ENCODE measurements at regions not wholly inside any gene's neighbourhood (a gene's known extent, or its start where the extent isn't known, plus 50 kb on each side); places are given as distances from the start of the nearest gene placed in this dataset.

GRCh38 chrX:42616981-42617380 is 161.0 kb downstream of the PPP1R2C start:
- DNase-seq, result no peak

GRCh38 chrX:42615161-42615563 is 162.8 kb downstream of the PPP1R2C start:
- DNase-seq, result peak in 1 of 2 donors; percentile 1

GRCh38 chrX:42606591-42606990 is 171.4 kb downstream of the PPP1R2C start:
- no peak for DNase-seq

- no peak for DNase-seq
These were observed 173.7 kb downstream of the PPP1R2C start for GRCh38 chrX:42604302-42604701.

GRCh38 chrX:42603016-42603415 is 174.9 kb downstream of the PPP1R2C start:
- no peak for DNase-seq

DNA sequence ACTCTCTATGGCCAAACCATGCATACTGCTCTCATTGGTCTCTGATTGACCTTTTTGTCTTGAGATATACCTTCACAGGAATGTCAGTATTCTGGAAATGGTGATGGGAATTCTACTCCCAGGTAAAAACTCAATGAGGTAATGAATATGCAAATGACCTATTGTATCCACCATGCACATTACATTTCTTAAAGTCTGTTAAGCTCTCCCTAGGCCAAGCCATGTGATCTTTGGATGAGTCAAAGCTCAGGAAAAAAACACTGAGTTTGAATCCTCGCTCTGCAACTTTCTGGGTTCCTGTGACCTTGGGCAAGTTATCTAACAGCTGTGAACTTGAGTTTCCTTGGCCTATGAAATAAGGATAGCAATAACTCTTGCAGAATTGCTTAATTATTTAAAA is 175.4 kb downstream of the PPP1R2C start:
- no peak for DNase-seq

DNA sequence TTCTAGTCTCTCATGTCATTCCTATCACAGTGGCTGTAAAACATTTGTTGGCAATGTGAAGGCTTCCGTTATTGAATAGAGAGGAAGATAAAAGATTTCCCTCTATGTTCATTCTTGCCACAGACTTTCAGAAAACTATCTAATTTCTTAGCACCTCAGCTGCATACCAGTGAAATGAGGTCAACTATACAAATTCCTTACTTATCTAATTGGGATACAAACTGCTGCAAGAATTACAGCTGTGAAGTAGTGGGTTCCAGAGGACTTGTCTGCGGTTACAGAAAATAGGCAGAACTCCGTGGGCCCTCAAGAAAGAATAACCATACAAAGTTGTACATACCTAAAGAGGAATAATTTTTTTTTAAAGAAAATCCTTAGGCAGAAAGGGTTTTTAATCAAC is 175.8 kb downstream of the PPP1R2C start:
- DNase-seq, result no peak

- no peak for DNase-seq
These were observed 180.5 kb downstream of the PPP1R2C start for GRCh38 chrX:42597481-42597880.

- DNase-seq, result no peak
These were observed 191.9 kb downstream of the PPP1R2C start for GRCh38 chrX:42585842-42586621.

DNA sequence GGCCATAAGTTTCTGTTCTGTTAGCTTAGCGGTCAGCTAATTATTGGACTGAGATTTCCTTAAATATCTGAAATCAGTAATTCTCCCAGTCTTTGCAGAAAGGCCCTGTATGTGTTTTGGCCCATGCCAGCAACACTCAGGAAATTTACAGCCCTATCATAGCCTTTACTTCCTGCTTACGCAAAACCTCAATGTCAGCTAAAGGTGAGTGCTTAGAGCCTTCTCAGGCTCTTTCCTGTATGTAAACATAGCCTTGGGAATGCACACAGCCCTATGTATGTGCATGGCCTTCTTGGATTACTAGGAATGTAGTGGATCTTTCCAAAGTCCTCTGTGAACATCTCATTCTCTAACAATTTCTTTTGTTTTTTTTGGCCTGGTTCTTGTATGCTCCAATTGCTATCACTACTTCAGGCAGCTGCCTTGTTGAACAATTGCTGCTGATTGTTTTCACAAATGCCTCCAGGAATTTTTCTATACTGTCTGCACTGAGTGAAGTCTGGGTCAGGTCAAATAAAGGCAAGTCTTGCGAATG is 200.0 kb downstream of the PPP1R2C start:
- DNase-seq, result peak in 1 of 2 donors; percentile 8

DNA sequence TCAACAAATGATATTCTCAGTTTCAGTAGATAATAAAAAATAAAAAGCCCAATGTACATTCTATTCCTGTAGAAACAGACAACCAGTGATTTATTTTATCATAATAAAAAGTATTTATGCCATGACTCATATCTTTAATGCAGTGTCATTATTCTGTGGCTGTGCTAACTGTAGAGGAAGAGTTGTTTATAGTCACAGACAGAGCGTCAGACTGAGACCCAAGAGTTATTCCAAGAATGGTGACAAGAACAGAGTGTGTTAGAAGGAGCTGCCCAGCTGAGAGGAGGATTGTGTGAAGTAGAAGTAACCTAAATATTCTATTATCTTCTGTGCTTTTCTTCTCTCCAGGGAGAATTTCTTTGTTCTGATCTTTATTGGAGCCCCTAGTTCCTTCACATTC is 210.7 kb downstream of the PPP1R2C start:
- DNase-seq, result no peak

DNA sequence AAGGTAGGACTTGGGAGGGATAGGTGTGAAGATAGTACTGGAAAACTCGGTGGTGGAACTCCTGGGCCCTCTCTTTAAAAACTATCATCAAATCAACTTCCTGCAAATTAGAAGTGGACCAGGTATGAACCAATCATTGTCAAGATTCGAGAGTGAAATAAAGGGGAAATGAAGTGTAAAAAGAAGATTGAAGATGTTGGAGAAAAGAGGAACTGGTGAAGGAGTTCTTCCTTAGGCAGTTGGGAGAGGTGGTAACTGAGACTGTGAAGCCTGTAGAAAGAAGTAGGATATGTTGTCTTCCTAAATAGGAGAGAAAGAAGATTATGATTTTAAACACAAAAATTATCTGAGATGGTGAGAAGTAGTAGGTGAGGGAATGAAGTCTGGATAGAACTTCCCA is 212.2 kb downstream of the PPP1R2C start:
- no peak for DNase-seq

DNA sequence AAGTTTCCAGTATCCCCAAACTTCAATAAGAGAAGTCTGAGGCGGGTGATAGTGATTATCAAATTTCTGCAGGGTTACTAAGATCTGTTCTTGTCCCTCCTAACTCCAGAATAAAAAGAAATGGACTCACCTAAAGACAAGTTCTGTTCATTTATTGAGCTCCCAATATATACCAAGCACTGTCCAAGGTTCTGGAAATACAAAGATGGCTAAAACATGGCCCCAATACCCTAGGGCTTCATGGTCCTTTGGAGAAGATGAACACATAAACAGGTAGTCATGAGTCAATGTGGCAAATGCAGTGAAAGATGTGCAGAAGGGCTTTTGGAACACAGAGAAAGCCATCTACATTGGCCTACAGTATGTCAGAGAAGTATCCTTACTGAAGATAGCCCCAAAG is 231.2 kb downstream of the PPP1R2C start:
- no peak for DNase-seq

- DNase-seq, result no peak
These were observed 233.1 kb downstream of the PPP1R2C start for GRCh38 chrX:42544883-42545282.

DNA sequence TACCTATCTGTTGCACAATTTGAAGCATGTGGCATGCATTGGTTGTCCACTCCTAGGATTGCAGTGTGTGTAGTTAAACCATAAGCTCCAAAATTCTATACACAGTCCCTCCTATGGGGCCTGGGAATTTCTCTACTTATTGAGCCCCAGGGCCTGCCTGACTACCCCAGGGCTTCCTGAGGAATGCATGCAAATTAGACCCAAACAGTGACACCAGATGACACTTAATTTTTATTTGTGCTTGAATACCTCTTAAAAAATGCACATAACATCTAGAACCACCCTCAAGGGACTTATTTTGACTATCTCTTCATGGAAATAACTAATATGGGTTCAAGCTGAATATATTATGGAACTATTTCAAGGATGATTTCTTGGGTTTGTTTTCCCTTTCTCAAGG is 236.4 kb downstream of the PPP1R2C start:
- no peak for DNase-seq

DNA sequence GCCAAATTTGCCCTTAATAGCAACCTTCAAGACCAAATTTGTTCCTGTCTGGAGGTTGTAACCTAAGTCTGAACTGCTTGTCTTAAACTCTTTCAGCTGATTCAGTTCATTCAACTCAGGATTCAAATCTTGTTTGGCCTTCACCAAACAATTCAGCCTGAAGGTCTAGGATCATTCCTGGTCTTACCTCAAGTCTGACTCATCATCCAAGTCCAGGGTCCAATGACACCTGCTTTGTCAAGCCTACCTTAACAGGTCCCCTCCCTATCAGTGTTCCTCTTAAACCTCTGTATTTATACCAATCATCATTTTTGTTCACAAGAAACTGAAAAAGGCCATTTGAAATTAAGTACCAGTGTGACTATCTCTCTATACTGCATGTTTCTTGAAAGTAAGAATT is 237.8 kb downstream of the PPP1R2C start:
- no peak for DNase-seq

GRCh38 chrX:42538405-42538804 is 239.6 kb downstream of the PPP1R2C start:
- DNase-seq, result no peak

DNA sequence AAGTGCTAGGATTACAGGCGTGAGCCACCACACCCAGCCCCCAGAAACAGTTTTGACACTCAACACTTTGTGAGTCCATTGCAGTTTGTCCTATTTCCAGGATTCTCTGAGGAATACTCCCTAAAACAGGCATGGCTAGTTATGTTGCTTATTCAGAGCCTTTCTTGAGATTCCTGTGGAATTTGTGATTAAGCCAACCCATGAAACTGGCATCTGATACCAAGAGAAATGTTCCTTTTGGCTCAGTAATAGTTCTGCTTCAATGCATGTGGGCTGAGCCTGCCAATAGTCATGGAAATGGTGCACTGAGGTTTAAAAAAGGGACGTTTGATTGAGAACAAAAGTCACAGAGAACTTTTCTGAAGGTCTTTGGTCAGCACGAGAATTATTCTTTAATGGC is 241.7 kb downstream of the PPP1R2C start:
- DNase-seq, result no peak

DNA sequence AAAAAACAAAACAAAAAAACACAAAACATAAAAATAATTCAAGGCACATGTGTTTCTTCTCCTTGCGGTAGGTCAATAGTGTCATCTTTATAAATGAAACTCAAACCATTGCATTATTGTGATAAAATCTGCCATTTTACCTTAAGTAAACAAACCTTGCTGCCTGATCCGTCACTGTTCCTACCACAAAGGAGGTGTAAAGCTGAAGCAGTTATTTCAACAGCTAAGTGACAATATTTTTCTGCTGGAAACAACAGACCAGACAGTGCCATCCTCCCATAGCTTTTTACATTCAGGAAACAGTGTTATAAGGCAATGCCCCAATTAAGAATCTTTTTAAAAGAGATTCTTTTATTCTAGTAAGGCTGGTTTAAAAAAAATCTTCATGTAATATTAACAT is 242.7 kb downstream of the PPP1R2C start:
- no peak for DNase-seq

- no peak for DNase-seq
These were observed 244.2 kb downstream of the PPP1R2C start for GRCh38 chrX:42533761-42534160.

- peak; percentile 27 to 50 for DNase-seq
These were observed 246.5 kb downstream of the PPP1R2C start for GRCh38 chrX:42531441-42531840.

- no peak for DNase-seq
These were observed 247.9 kb downstream of the PPP1R2C start for GRCh38 chrX:42530027-42530426.

DNA sequence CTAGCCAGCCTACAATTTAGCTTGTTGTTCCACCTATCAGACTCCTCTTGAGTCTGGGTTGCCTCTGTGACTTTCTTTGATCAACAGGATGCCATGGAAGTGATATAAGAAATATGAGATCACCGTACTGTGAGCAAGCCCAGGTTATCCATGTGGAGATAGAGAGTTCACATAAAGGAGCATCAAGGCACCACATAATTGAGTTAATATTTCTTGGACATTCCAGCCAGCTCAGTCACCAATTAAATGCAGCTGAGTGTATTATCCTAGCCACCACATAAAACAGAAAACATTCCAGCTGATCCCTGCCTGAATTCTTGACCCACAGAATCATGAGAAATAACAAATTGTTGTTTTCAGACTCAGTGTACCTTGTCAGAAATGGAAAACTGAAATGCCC is 253.6 kb downstream of the PPP1R2C start:
- DNase-seq, result no peak

DNA sequence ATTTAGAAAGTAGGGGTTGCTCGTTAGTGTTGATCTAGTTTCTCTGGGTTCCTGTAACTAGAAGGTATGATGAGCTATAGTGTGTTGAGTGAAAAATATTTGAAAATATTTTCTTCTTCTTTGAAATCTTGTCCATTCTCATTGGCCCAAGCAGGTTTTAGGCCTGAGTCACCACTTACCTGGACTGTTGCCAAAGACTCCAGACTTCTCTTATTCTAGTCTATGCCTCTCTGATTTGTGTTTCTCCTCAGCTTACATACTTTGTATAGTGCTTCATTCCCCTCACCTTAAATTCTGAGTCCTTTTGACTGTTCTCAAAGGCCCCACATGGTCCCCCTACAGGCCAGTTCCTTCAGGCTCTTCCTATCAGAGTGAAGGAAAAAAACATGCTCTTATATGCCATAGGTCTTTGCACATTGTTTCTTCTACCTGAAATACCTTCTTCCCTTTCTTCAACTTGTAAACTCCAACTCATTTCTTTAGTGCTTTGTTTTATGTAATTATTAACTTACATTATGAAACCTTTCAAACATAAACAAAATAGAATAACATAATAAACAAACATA is 258.2 kb downstream of the PPP1R2C start:
- DNase-seq, result no peak

DNA sequence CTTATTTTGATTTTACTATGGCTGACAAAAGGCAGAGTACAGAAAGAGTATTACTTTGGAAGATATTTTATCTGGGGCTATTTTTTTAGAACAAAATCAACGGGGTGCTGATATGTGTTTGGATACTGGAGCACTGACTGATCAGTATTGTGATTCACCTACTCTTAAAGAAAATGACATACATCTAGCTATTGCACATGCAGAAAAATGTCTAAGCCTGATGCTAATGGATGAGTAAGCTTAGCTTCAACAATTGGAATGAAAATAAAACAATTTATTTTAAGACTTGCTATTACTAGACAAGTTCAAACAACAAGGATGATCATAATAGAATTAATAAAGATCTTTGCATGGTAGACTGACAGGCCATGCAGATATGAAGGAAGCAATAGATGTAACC is 262.0 kb downstream of the PPP1R2C start:
- no peak for DNase-seq
